H9 (cell line): ENCODE measurements at regions not wholly inside any gene's neighbourhood (a gene's known extent, or its start where the extent isn't known, plus 50 kb on each side); places are given as distances from the start of the nearest gene placed in this dataset.

Experiments
- DNase-seq: peaks from one replicate; pipeline ENCODE4 v3.0.0-alpha.2; 2017
- H2AFZ ChIP-seq: one replicate; pipeline ENCODE4 v1.6.1; 2013; ENCODE audit warnings: mild to moderate bottlenecking, low read length, control low read depth, moderate library complexity
- H2AK5ac ChIP-seq: 2 replicates; pipeline ENCODE4 v1.6.1; 2013; ENCODE audit warnings: low read length, control low read depth, mixed read lengths; ENCODE audit not compliant: insufficient read length
- H2BK120ac ChIP-seq: one replicate; pipeline ENCODE4 v1.6.1; 2013; ENCODE audit warnings: low read depth, mild to moderate bottlenecking, low read length, control low read depth, inconsistent platforms; ENCODE audit not compliant: poor library complexity, severe bottlenecking
- H2BK12ac ChIP-seq: 2 replicates; pipeline ENCODE4 v1.6.1; 2013; ENCODE audit warnings: low read length, control low read depth, mixed read lengths, low read depth; ENCODE audit not compliant: insufficient read length
- H2BK15ac ChIP-seq: 2 replicates; pipeline ENCODE4 v1.6.1; 2013; ENCODE audit warnings: low read depth, low read length, control low read depth
- H2BK20ac ChIP-seq: one replicate; pipeline ENCODE4 v1.6.1; 2013; ENCODE audit warnings: low read depth, mild to moderate bottlenecking, low read length, control low read depth, inconsistent platforms; ENCODE audit not compliant: poor library complexity, severe bottlenecking
- H2BK5ac ChIP-seq: 2 replicates; pipeline ENCODE4 v1.6.1; 2013; ENCODE audit warnings: low read length, control low read depth, mixed read lengths; ENCODE audit not compliant: insufficient read length
- H3K14ac ChIP-seq: 2 replicates; pipeline ENCODE4 v1.6.1; 2013; ENCODE audit warnings: low read length, control low read depth; ENCODE audit not compliant: insufficient read depth
- H3K18ac ChIP-seq: 2 replicates; pipeline ENCODE4 v1.6.1; 2013; ENCODE audit warnings: low read depth, mild to moderate bottlenecking, mixed read lengths, low read length, control low read depth; ENCODE audit not compliant: insufficient read length
- H3K23ac ChIP-seq: 2 replicates; pipeline ENCODE4 v1.6.1; 2013; ENCODE audit warnings: low read length, control low read depth, mixed read lengths, low read depth; ENCODE audit not compliant: insufficient read length
- H3K23me2 ChIP-seq: 2 replicates; pipeline ENCODE4 v1.6.1; 2013; ENCODE audit warnings: low read depth, mild to moderate bottlenecking, mixed read lengths, low read length, control low read depth; ENCODE audit not compliant: insufficient read length, poor library complexity, severe bottlenecking
- H3K27ac ChIP-seq: 2 replicates; pipeline ENCODE4 v1.5.1; 2013; ENCODE audit warnings: low read length, control low read depth, mixed read lengths, low read depth; ENCODE audit not compliant: insufficient read length
- H3K27me3 ChIP-seq: 2 replicates; pipeline ENCODE4 v1.6.1; 2013; ENCODE audit warnings: low read length, control low read depth, inconsistent platforms; ENCODE audit not compliant: insufficient read depth
- H3K4ac ChIP-seq: 2 replicates; pipeline ENCODE4 v1.6.1; 2013; ENCODE audit warnings: low read depth, mild to moderate bottlenecking, control low read depth, inconsistent platforms, low read length, moderate library complexity
- H3K4me1 ChIP-seq: 2 replicates; pipeline ENCODE4 v1.6.1; 2013; ENCODE audit warnings: low read length, control low read depth, inconsistent platforms; ENCODE audit not compliant: insufficient read depth
- H3K4me2 ChIP-seq: 2 replicates; pipeline ENCODE4 v1.6.1; 2013; ENCODE audit warnings: low read length, control low read depth, mixed read lengths; ENCODE audit not compliant: insufficient read length, insufficient read depth
- H3K56ac ChIP-seq: 2 replicates; pipeline ENCODE4 v1.6.1; 2013; ENCODE audit warnings: low read depth, mild to moderate bottlenecking, mixed read lengths, low read length, control low read depth; ENCODE audit not compliant: insufficient read length
- H3K79me1 ChIP-seq: 2 replicates; pipeline ENCODE4 v1.6.1; 2013; ENCODE audit warnings: low read depth, mild to moderate bottlenecking, moderate library complexity, low read length, control low read depth, inconsistent platforms; ENCODE audit not compliant: insufficient read depth, poor library complexity, severe bottlenecking
- H3K79me2 ChIP-seq: 2 replicates; pipeline ENCODE4 v1.6.1; 2013; ENCODE audit warnings: low read length, control low read depth, inconsistent platforms; ENCODE audit not compliant: insufficient read depth
- H3K9ac ChIP-seq: 2 replicates; pipeline ENCODE4 v1.6.1; 2013; ENCODE audit warnings: low read length, control low read depth, mixed read lengths; ENCODE audit not compliant: insufficient read length; ENCODE audit errors: extremely low read depth
- H3K9me3 ChIP-seq: one replicate; pipeline ENCODE4 v1.6.1; 2013; ENCODE audit warnings: low read depth, low read length, inconsistent platforms; ENCODE audit not compliant: control insufficient read depth
- H3T11ph ChIP-seq: one replicate; pipeline ENCODE4 v1.6.1; 2013; ENCODE audit warnings: mild to moderate bottlenecking, low read length, control low read depth, inconsistent platforms
- H4K20me1 ChIP-seq: one replicate; pipeline ENCODE4 v1.6.1; 2013; ENCODE audit not compliant: control insufficient read depth, insufficient read length, insufficient read depth
- H4K5ac ChIP-seq: 2 replicates; pipeline ENCODE4 v1.6.1; 2013; ENCODE audit warnings: low read depth, mild to moderate bottlenecking, mixed read lengths, low read length, control low read depth; ENCODE audit not compliant: insufficient read length
- H4K8ac ChIP-seq: replicated peaks from 2 replicates; pipeline ENCODE4 v1.6.1; 2013; ENCODE audit warnings: low read length, control low read depth, mixed read lengths, low read depth; ENCODE audit not compliant: insufficient read length
- H4K91ac ChIP-seq: 2 replicates; pipeline ENCODE4 v1.6.1; 2013; ENCODE audit warnings: low read depth, mild to moderate bottlenecking, moderate library complexity, mixed read lengths, low read length, control low read depth; ENCODE audit not compliant: insufficient read length
- H3K27ac Mint-ChIP-seq, 3 experiments: 2 replicates in 2 of 3; 3 replicates in 1 of 3; pipeline ENCODE4 v1.8.0; 2020 to 2021; ENCODE audit warnings: mixed read lengths in 3 of 3, mild to moderate bottlenecking in 1 of 3, moderate library complexity in 1 of 3
- H3K27me3 Mint-ChIP-seq: 2 replicates; pipeline ENCODE4 v1.8.0; 2021; ENCODE audit warnings: low read depth, mild to moderate bottlenecking, moderate library complexity, mixed read lengths
- H3K36me3 Mint-ChIP-seq, 3 experiments: 2 replicates in 2 of 3; 3 replicates in 1 of 3; pipeline ENCODE4 v1.8.0; 2020 to 2021; ENCODE audit warnings: low read depth in 3 of 3, mixed read lengths in 3 of 3; ENCODE audit not compliant: insufficient read depth in 1 of 3
- H3K4me1 Mint-ChIP-seq, 2 experiments: 2 replicates each; pipeline ENCODE4 v1.8.0; 2020; ENCODE audit warnings: mixed read lengths in 2 of 2
- H3K4me3 Mint-ChIP-seq, 2 experiments: 2 replicates in 1 of 2; 3 replicates in 1 of 2; pipeline ENCODE4 v1.8.0; 2020 to 2021; ENCODE audit warnings: mild to moderate bottlenecking in 2 of 2, mixed read lengths in 2 of 2, moderate library complexity in 1 of 2
- H3K9me3 Mint-ChIP-seq, 2 experiments: 2 replicates in 1 of 2; 3 replicates in 1 of 2; pipeline ENCODE4 v1.8.0; 2020; ENCODE audit warnings: mild to moderate bottlenecking in 2 of 2, mixed read lengths in 2 of 2, moderate library complexity in 1 of 2
- WGBS: extraction: QIAGEN DNeasy Blood & Tissue Kit; methylation state at CpG from one replicate; pipeline ENCODE4 v1.1.7; 2013; ENCODE audit warnings: missing lambda C conversion rate, low lambda C conversion rate, mixed read lengths; ENCODE audit not compliant: insufficient read length; ENCODE audit errors: extremely low coverage; 5-methylcytosine and 5-hydroxymethylcytosine counted together
- TF ChIP-seq, protein P1 (sequence below): fragments of 200-600 bp; sonication (generic); conservative IDR thresholded peaks from 3 replicates; pipeline ENCODE4 v1.8.0; 2021; ENCODE audit warnings: antibody characterized with exemption, mild to moderate bottlenecking

DNA sequence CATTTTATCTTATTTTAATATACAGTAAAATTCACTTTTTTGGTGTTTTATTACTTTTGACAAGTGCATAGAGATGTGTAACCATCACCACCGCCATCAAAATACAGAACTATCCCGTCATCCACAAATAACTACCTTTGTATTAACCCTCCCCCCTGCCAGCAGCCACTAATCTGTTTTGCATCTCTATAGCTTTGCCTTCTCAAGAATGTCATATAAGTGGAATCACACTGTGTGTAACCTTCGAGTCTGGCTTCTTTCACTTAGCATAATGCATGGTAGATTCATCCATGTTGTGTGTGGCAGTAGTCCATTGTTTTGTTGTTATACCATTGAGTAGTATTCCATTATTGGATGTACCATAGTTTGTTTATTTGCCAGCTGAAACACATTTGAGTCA is 98.8 kb downstream of the BOD1 start:
- no peak overlapping the region for H3K56ac ChIP-seq
- H2BK15ac ChIP-seq, result no peak overlapping the region
- no peak overlapping the region for H2BK120ac ChIP-seq
- H3K27ac Mint-ChIP-seq, result peak overlapping the region in 2 of 3 experiments; percentile 34 to 53; a peak in 4 of 7 replicates
- H3K27ac ChIP-seq, result no peak overlapping the region
- H2AFZ ChIP-seq, result no peak overlapping the region
- H3K4me2 ChIP-seq, result no peak overlapping the region
- H3K36me3 Mint-ChIP-seq, result peaks cover 3 to 26% (median 8%) of the 10 kb centered on the region in 3 experiments; a peak in 5 of 7 replicates
- H3K18ac ChIP-seq, result no peak overlapping the region
- TF ChIP-seq, protein P1, sequence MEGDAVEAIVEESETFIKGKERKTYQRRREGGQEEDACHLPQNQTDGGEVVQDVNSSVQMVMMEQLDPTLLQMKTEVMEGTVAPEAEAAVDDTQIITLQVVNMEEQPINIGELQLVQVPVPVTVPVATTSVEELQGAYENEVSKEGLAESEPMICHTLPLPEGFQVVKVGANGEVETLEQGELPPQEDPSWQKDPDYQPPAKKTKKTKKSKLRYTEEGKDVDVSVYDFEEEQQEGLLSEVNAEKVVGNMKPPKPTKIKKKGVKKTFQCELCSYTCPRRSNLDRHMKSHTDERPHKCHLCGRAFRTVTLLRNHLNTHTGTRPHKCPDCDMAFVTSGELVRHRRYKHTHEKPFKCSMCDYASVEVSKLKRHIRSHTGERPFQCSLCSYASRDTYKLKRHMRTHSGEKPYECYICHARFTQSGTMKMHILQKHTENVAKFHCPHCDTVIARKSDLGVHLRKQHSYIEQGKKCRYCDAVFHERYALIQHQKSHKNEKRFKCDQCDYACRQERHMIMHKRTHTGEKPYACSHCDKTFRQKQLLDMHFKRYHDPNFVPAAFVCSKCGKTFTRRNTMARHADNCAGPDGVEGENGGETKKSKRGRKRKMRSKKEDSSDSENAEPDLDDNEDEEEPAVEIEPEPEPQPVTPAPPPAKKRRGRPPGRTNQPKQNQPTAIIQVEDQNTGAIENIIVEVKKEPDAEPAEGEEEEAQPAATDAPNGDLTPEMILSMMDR, result no peak
- H4K5ac ChIP-seq, result no peak overlapping the region
- peaks cover 27 to 29% of the 10 kb centered on the region in 2 experiments for H3K9me3 Mint-ChIP-seq
- H3K14ac ChIP-seq, result no peak overlapping the region
- H2BK5ac ChIP-seq, result no peak overlapping the region
- no peak overlapping the region for H3K4ac ChIP-seq
- H3K23me2 ChIP-seq, result no peaks in the 10 kb centered on the region
- no peak overlapping the region for H2BK20ac ChIP-seq
- H4K91ac ChIP-seq, result no peak overlapping the region
- H2BK12ac ChIP-seq, result no peak overlapping the region
- peaks cover under 1% of the 10 kb centered on the region; the same call in 1 of the 2 replicates for H3K4me1 ChIP-seq
- H3K23ac ChIP-seq, result no peak overlapping the region
- no peak overlapping the region for H4K8ac ChIP-seq
- H3K4me1 Mint-ChIP-seq, result peaks cover 18 to 27% of the 10 kb centered on the region in 2 experiments
- WGBS, result no CpG with 5 or more reads among the region's 3 CpGs
- no peak overlapping the region for H3T11ph ChIP-seq
- H3K27me3 Mint-ChIP-seq, result no peaks in the 10 kb centered on the region
- no peak overlapping the region for H3K4me3 Mint-ChIP-seq
- H2AK5ac ChIP-seq, result no peak overlapping the region
- no peak overlapping the region for H3K9ac ChIP-seq
- no peaks in the 10 kb centered on the region for H4K20me1 ChIP-seq
- H3K79me2 ChIP-seq, result no peaks in the 10 kb centered on the region
- no peaks in the 10 kb centered on the region for H3K27me3 ChIP-seq
- no peaks in the 10 kb centered on the region for H3K9me3 ChIP-seq
- DNase-seq, result no peak
- no peaks in the 10 kb centered on the region for H3K79me1 ChIP-seq
